C4-2B (cell line): ENCODE measurements at regions not wholly inside any gene's neighbourhood (a gene's known extent, or its start where the extent isn't known, plus 50 kb on each side); places are given as distances from the start of the nearest gene placed in this dataset.

Source experiments
- ZFX ChIP-seq: fragments of 450-650 bp; IDR thresholded peaks from 2 replicates; pipeline ENCODE4 v1.6.1; 2017
- TF ChIP-seq, protein P1 (sequence below): fragments of 450-650 bp; conservative IDR thresholded peaks from 2 replicates; pipeline ENCODE4 v1.5.1; 2017; ENCODE audit warnings: mild to moderate bottlenecking

DNA sequence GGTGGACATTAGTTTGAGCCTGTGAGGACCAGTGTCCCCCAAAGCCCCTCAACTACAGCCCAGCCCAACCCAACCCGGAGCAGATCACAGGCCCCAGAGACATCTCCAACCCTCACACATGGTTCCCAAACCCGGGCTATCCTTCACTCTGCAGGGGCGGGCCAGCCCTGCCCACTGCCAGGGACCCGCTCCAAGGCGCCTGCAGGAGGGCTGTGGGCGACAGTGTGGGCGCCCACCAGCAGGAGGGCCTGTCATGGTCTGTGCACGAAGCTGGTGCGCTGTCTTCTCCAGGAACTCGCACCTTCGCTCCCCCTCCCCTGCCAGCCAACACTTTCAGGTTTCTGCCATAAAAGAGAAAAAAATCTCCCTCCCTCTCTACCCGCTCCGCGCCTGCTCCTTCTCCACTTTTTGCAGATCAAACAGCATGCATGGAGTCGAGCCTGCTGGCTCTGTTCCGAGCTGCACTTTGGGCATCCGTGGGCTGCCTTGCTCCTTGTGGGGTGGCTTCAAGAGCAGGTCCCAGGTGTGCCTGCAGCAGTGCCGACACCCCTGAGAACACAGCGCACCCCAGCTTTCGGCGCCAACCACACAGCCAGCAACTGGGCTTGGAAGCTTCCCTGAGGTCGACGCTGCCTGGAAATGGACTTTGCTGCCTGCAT, 133.7 kb upstream of the PPP1R26 start:
- TF ChIP-seq, protein P1, sequence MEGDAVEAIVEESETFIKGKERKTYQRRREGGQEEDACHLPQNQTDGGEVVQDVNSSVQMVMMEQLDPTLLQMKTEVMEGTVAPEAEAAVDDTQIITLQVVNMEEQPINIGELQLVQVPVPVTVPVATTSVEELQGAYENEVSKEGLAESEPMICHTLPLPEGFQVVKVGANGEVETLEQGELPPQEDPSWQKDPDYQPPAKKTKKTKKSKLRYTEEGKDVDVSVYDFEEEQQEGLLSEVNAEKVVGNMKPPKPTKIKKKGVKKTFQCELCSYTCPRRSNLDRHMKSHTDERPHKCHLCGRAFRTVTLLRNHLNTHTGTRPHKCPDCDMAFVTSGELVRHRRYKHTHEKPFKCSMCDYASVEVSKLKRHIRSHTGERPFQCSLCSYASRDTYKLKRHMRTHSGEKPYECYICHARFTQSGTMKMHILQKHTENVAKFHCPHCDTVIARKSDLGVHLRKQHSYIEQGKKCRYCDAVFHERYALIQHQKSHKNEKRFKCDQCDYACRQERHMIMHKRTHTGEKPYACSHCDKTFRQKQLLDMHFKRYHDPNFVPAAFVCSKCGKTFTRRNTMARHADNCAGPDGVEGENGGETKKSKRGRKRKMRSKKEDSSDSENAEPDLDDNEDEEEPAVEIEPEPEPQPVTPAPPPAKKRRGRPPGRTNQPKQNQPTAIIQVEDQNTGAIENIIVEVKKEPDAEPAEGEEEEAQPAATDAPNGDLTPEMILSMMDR, result no peak
- TF ChIP-seq ZFX, result no peak
